Heart left ventricle (tissue), 13 donors: ENCODE measurements at regions not wholly inside any gene's neighbourhood (a gene's known extent, or its start where the extent isn't known, plus 50 kb on each side); places are given as distances from the start of the nearest gene placed in this dataset.

Experiments used
- CTCF ChIP-seq, 12 donors: fragments of 200-600 bp; sonication (generic) in 4 of 12; IDR thresholded peaks; one replicate each; pipeline versions ENCODE4 v1.5.0 to v1.8.0; 2018 to 2022; ENCODE audit warnings: antibody characterized with exemption in 12 of 12, mild to moderate bottlenecking in 5 of 12
- POLR2A ChIP-seq, 2 donors: fragments of 450-650 bp; IDR thresholded peaks; one replicate each; pipeline ENCODE4 v1.6.1; 2017; ENCODE audit warnings: antibody characterized with exemption in 2 of 2, mild to moderate bottlenecking in 2 of 2, moderate library complexity in 2 of 2
- donor health status: ischemic (EF 13 %, LVEDD 7.1; RV severe dilation, severe dysfunction).
- donor health status: DM: no; HTN: yes; CAD: no.
- donor health status: DM: no; HTN: no; CAD: no.
- donor health status: ischemic (EF 25% LVEDD 6.9; RV normal size, moderate dysfunction).
- donor health status: ischemic (EF 25% LVEDD 5.7; RV mildly dilated, moderate dysfunction).
- donor health status: ischemic (EF 35%, LVEDD 5.7; RV mildly dilated, moderate dysfunction).
- donor health status: nonischemic (EF 11% LVEDD 7.7; RV severe dilation, severe dysfunction).
- donor health status: DM: yes; HTN: yes; CAD: no.
- donor health status: PGD.
- donor health status: ischemic (EF 29% LVEDD 5.4; RV normal size, mild dysfunction).
- donor health status: nonischemic (EF 23%, LVEDD 6.1; RV moderate dilation, normal function).

GRCh38 chr7:51367614-51367968 is 51.0 kb upstream of the COBL start:
- TF ChIP-seq CTCF (IDR thresholded peaks at IDR 0.05) (no peak), POLR2A (IDR thresholded peaks at IDR 0.05) (no peak)
